MCF 10A (cell line): ENCODE measurements at regions not wholly inside any gene's neighbourhood (a gene's known extent, or its start where the extent isn't known, plus 50 kb on each side); places are given as distances from the start of the nearest gene placed in this dataset.

Experiments
- BruUV-seq: library from RNA; stranded (reverse); fragments of 400-500 nt; replicated peaks from 2 replicates; lab custom pipeline; 2021; lab: Mats Ljungman, UMichigan
- CTCF ChIA-PET: fragments of 300-600 bp; sonication (Branson Sonifier 250); formaldehyde crosslinking; extraction: SDS; loops from one replicate; lab custom pipeline; 2021; ENCODE audit warnings: antibody characterized with exemption, inconsistent platforms; lab: Yijun Ruan, JAX
- POLR2A ChIA-PET: fragments of 300-600, 350-650 bp; sonication (Branson Sonifier 250); formaldehyde crosslinking; extraction: SDS; loops from one replicate; lab custom pipeline; 2020; ENCODE audit warnings: antibody characterized with exemption, inconsistent platforms; lab: Yijun Ruan, JAX
- DNase-seq: peaks from one replicate; pipeline ENCODE4 v3.0.0-alpha.2; 2018; ENCODE audit not compliant: unreplicated experiment
- H3K27ac Mint-ChIP-seq: one replicate; pipeline ENCODE4 v1.8.0; 2022; ENCODE audit warnings: mild to moderate bottlenecking, low read depth, mixed read lengths; ENCODE audit not compliant: unreplicated experiment
- H3K27me3 Mint-ChIP-seq: one replicate; pipeline ENCODE4 v1.8.0; 2022; ENCODE audit warnings: mixed read lengths; ENCODE audit not compliant: insufficient read depth, unreplicated experiment
- H3K36me3 Mint-ChIP-seq: one replicate; pipeline ENCODE4 v1.8.0; 2022; ENCODE audit warnings: mild to moderate bottlenecking, moderate library complexity, mixed read lengths; ENCODE audit not compliant: insufficient read depth, unreplicated experiment
- H3K4me1 Mint-ChIP-seq: one replicate; pipeline ENCODE4 v1.8.0; 2022; ENCODE audit warnings: mixed read lengths; ENCODE audit not compliant: insufficient read depth, unreplicated experiment
- H3K4me3 Mint-ChIP-seq: one replicate; pipeline ENCODE4 v1.8.0; 2022; ENCODE audit warnings: mild to moderate bottlenecking, moderate library complexity, mixed read lengths; ENCODE audit not compliant: unreplicated experiment
- H3K9me3 Mint-ChIP-seq: one replicate; pipeline ENCODE4 v1.8.0; 2022; ENCODE audit warnings: mixed read lengths; ENCODE audit not compliant: unreplicated experiment
- CTCF ChIP-seq: fragments of 200-600 bp; IDR thresholded peaks from one replicate; pipeline ENCODE4 v1.8.0; 2022; ENCODE audit warnings: antibody characterized with exemption, mild to moderate bottlenecking; ENCODE audit not compliant: unreplicated experiment
- intact Hi-C: fragments of 100-400 bp; cut with micrococcal nuclease; formaldehyde crosslinking; loops from 2 replicates; pipeline ENCODE4 v1.14.1; 2022

- no peaks in the 10 kb centered on the region for H3K36me3 Mint-ChIP-seq
- H3K4me1 Mint-ChIP-seq = no peaks in the 10 kb centered on the region
- no peak for DNase-seq
- no peak overlapping the region for H3K4me3 Mint-ChIP-seq
- intact Hi-C loops = no loop called here
- H3K9me3 Mint-ChIP-seq = no peaks in the 10 kb centered on the region
- no peak overlapping the region for H3K27ac Mint-ChIP-seq
- BruUV-seq = no TSS peak
- POLR2A ChIA-PET = no interaction called here
- peaks cover 9% of the 10 kb centered on the region for H3K27me3 Mint-ChIP-seq
- CTCF ChIA-PET = no interaction called here
- TF ChIP-seq CTCF = no peak
These were observed 82.5 kb upstream of the MAP3K7 start for GRCh38 chr6:90669420-90669819.

- ChIA-PET CTCF (interaction anchor here (1.2 kb wide), 1 partner anchor 273 kb away, joined by 3 read pairs; no protein-coding TSS in a partner anchor), POLR2A (no interaction called here)
- no peaks in the 10 kb centered on the region for H3K36me3 Mint-ChIP-seq
- no peak overlapping the region for H3K4me3 Mint-ChIP-seq
- BruUV-seq = no TSS peak
- H3K9me3 Mint-ChIP-seq = no peaks in the 10 kb centered on the region
- no peaks in the 10 kb centered on the region for H3K27me3 Mint-ChIP-seq
- no peak overlapping the region for H3K27ac Mint-ChIP-seq
- H3K4me1 Mint-ChIP-seq = no peaks in the 10 kb centered on the region
- TF ChIP-seq CTCF = no peak
- intact Hi-C loops = no loop called here
- DNase-seq = no peak
These were observed 81.3 kb upstream of the MAP3K7 start for GRCh38 chr6:90668141-90668540.

GRCh38 chr6:90663873-90664272 lies 77.0 kb upstream of the MAP3K7 start:
- no peaks in the 10 kb centered on the region for H3K4me1 Mint-ChIP-seq
- H3K9me3 Mint-ChIP-seq = no peaks in the 10 kb centered on the region
- H3K36me3 Mint-ChIP-seq = no peaks in the 10 kb centered on the region
- no peak for TF ChIP-seq CTCF
- no peak overlapping the region for H3K4me3 Mint-ChIP-seq
- intact Hi-C loops = no loop called here
- no peak overlapping the region for H3K27ac Mint-ChIP-seq
- BruUV-seq = no TSS peak
- H3K27me3 Mint-ChIP-seq = peaks cover 6% of the 10 kb centered on the region
- ChIA-PET CTCF (interaction anchor here (0.6 kb wide), 1 partner anchor 611 kb away, joined by 3 read pairs; no protein-coding TSS in a partner anchor), POLR2A (no interaction called here)
- no peak for DNase-seq

- no peak overlapping the region for H3K4me3 Mint-ChIP-seq
- H3K27ac Mint-ChIP-seq = no peak overlapping the region
- H3K4me1 Mint-ChIP-seq = no peaks in the 10 kb centered on the region
- no peaks in the 10 kb centered on the region for H3K9me3 Mint-ChIP-seq
- ChIA-PET POLR2A (no interaction called here), CTCF (no interaction called here)
- H3K36me3 Mint-ChIP-seq = no peaks in the 10 kb centered on the region
- no peak for TF ChIP-seq CTCF
- intact Hi-C loops = no loop called here
- no peak for DNase-seq
- H3K27me3 Mint-ChIP-seq = peaks cover 14% of the 10 kb centered on the region
- no TSS peak for BruUV-seq
These were observed 76.2 kb upstream of the MAP3K7 start for GRCh38 chr6:90663106-90663505.
